NB4 (cell line): ENCODE measurements at regions not wholly inside any gene's neighbourhood (a gene's known extent, or its start where the extent isn't known, plus 50 kb on each side); places are given as distances from the start of the nearest gene placed in this dataset.
A peak's percentile ranks its signal among the peaks of the same experiment; 100 is the strongest.

Experiments used
- DNase-seq: peaks from one replicate; pipeline ENCODE4 v3.0.0; 2010; ENCODE audit warnings: low read depth
- H3K4me3 ChIP-seq: one replicate; pipeline ENCODE4 v1.5.1; 2011; ENCODE audit warnings: mild to moderate bottlenecking, low read depth, low read length, moderate library complexity
- MYC ChIP-seq: IDR thresholded peaks from 2 replicates; pipeline ENCODE4 v1.6.1; 2011; ENCODE audit warnings: low read depth, low read length
- POLR2A ChIP-seq: IDR thresholded peaks from 2 replicates; pipeline ENCODE4 v1.6.1; 2011; ENCODE audit warnings: mild to moderate bottlenecking; ENCODE audit not compliant: insufficient read length; ENCODE audit errors: extremely low read depth
- TF ChIP-seq, protein P1 (sequence below): IDR thresholded peaks from one replicate; pipeline ENCODE4 v1.5.1; 2012; ENCODE audit warnings: low read depth, low read length
- TF ChIP-seq, protein P2 (sequence below): IDR thresholded peaks from 2 replicates; pipeline ENCODE4 v1.6.1; 2011; ENCODE audit warnings: low read depth, low read length

DNA sequence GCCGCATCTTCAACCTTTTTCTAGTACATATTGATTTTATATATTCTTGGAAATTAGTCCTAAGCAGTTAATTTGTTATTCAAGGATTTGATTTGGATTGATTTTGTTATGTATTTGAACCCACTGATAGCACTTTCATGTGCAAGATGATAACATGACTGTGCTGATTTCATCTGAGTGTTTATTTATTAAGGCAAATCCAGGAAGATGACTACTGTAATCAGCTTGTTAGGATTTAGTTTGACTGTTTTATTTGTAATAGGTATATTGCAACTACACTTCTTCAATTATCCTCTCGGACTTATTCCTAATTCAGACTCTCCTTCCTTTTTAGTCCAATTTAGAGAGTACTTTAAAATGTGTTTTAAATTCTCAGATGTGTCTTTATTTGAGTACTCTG lies 75.1 kb upstream of the PRKG1 start:
- DNase-seq: no peak
- no peak overlapping the region for H3K4me3 ChIP-seq
- TF ChIP-seq, protein P1, sequence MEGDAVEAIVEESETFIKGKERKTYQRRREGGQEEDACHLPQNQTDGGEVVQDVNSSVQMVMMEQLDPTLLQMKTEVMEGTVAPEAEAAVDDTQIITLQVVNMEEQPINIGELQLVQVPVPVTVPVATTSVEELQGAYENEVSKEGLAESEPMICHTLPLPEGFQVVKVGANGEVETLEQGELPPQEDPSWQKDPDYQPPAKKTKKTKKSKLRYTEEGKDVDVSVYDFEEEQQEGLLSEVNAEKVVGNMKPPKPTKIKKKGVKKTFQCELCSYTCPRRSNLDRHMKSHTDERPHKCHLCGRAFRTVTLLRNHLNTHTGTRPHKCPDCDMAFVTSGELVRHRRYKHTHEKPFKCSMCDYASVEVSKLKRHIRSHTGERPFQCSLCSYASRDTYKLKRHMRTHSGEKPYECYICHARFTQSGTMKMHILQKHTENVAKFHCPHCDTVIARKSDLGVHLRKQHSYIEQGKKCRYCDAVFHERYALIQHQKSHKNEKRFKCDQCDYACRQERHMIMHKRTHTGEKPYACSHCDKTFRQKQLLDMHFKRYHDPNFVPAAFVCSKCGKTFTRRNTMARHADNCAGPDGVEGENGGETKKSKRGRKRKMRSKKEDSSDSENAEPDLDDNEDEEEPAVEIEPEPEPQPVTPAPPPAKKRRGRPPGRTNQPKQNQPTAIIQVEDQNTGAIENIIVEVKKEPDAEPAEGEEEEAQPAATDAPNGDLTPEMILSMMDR: no peak
- TF ChIP-seq POLR2A (no peak), MYC (no peak)
- TF ChIP-seq, protein P2, sequence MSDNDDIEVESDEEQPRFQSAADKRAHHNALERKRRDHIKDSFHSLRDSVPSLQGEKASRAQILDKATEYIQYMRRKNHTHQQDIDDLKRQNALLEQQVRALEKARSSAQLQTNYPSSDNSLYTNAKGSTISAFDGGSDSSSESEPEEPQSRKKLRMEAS: no peak

DNA sequence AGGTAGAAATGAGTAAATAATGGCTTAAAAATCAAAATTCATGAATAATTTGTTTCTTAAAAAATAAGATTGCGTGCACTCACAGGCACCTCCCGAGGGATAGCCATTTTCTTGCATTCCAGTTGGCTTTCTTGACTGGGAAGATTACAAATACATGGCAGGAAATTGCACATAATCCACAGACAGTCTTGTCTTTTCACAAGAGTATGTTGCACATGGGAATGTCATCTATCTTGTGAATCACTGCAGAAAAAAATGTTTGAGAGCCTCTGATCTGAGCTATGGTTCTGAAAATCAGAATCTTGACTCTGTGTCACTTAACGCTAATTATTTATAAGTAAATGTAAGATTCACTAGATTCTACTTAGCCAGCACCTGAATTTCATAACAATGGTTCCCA lies 74.1 kb upstream of the PRKG1 start:
- DNase-seq: no peak
- TF ChIP-seq POLR2A (no peak), MYC (no peak)
- TF ChIP-seq, protein P1: no peak
- TF ChIP-seq, protein P2: no peak
- no peak overlapping the region for H3K4me3 ChIP-seq

DNA sequence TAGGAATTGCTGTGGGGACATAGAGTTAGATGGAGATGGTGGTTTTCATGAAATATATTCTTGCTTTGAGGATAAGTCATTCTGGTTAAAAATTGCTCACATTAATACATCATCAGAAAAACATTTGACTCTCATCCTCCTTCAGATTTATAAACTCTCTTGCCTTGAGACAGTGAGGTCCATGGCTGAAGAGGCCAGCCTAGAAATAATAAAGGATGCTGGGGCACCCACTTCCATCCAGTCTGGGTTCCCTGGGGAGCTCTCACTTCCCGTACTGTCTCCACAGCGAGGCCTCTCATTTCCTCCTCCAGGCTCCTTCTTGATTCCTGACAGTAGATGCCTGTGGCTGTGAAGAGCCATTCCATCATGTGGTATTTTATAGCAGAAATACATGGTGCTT lies 73.3 kb upstream of the PRKG1 start:
- no peak overlapping the region for H3K4me3 ChIP-seq
- TF ChIP-seq, protein P2: no peak
- TF ChIP-seq, protein P1: no peak
- no peak for TF ChIP-seq MYC
- no peak for DNase-seq

DNA sequence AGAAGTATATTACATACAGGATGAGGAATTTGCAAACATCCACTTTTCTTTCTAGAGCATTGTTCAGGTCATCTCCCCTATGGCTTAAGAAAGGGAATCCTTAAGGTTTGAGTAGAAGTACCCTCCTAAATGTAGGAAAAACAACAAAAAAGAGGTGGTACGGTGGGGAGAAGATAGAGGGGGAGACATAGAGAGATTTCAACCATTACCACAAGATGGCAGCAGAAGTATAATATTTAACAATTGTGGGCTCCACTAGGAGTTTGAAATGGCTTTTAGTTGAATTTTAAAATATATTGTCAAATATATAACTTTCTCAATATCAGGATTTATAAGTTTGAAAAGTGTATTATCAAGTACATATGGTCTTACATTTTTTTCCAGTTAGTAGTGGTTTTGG lies 72.7 kb upstream of the PRKG1 start:
- TF ChIP-seq, protein P1: peak; percentile 44
- TF ChIP-seq MYC (no peak), POLR2A (no peak)
- TF ChIP-seq, protein P2: no peak
- no peak overlapping the region for H3K4me3 ChIP-seq
- peak; percentile 12 for DNase-seq

DNA sequence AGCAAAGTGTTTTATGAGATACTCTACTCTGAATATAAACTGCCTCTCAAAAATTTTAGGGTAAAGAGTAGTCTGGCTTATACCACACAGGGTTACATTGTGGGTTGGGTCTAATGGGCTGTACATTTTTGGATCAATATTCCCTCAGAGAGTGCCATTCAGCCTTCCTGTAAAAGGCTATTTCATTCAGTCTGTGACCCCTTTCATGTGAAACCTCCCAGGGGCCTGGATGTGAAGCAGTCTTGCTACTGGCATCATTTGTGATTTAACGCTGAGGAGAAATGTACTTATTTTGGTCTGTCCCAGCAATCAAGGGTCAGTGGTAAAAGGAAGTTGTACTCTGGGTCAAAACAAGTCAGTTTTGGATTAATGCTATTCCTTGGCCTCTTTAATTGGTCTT lies 71.8 kb upstream of the PRKG1 start:
- no peak for TF ChIP-seq MYC
- TF ChIP-seq, protein P2: no peak
- H3K4me3 ChIP-seq: no peak overlapping the region
- DNase-seq: no peak

DNA sequence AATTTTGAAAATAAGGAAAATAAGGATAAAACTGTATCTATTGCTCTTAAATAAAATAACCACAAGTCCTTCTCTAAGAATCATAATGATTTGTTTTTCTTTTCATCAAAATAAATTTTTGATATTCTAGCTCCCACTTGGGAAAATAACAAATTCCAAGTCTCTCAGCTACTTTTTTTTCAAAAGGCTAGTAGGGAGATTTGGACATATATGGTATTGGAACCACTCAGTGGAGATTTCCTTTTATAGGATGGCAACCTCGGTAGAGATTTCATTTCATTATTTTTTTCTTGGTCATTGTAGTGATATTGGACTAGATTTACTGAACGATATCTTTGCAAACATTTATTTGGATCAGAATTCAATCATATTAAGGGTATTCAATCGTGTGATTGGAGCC lies 69.5 kb upstream of the PRKG1 start:
- no peak for DNase-seq
- H3K4me3 ChIP-seq: no peak overlapping the region
- TF ChIP-seq, protein P1: no peak
- no peak for TF ChIP-seq POLR2A
- TF ChIP-seq MYC: no peak
- TF ChIP-seq, protein P2: no peak
